ENCODE measurements at regions not wholly inside any gene's neighbourhood (a gene's known extent, or its start where the extent isn't known, plus 50 kb on each side); places are given as distances from the start of the nearest gene placed in this dataset.

DNA sequence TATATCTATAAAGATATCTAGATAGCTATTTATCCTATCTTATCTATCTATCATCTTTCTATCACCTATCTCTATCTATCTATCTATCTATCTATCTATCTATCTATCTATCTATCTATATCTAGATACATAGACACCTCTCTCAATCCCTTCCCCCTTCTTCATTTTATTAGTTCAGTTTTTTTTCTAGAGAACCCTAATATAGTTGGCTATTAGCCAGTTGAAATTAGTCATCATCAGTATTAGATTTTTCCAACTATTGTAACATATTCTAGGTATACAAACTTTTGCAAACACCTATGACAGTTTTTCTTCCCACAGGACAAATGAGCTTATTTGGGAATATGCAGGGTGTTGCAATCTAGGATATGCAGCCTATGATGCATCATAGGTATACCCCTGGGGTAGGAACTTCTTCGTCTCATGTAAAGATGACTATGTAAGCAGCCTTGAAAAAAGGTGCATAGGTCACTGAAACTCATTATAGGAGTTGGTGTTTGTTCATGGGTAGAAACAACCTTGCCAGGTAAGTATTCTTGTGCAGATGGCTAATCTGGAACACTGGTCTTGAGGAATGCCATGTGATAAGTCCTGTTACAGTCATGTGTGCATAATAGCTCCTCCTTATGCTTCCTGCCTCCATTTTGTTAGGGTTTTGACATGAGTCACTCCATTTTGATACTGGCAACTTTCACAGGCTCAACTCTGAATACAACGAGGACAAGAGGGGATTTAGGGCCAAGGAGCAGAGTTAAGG, 160.7 kb upstream of the ZSWIM2 start:
- Mint-ChIP-seq H3K4me1 (no peaks in the 10 kb centered on the region), H3K27me3 (no peaks in the 10 kb centered on the region), H3K4me3 (no peak overlapping the region), H3K27ac (no peak overlapping the region), H3K36me3 (ENCODE audit: low read depth) (no peaks in the 10 kb centered on the region), H3K9me3 (no peaks in the 10 kb centered on the region)
- DNase-seq, result no peak
- ChIA-PET POLR2A (no interaction called here), CTCF (no interaction called here)

DNA sequence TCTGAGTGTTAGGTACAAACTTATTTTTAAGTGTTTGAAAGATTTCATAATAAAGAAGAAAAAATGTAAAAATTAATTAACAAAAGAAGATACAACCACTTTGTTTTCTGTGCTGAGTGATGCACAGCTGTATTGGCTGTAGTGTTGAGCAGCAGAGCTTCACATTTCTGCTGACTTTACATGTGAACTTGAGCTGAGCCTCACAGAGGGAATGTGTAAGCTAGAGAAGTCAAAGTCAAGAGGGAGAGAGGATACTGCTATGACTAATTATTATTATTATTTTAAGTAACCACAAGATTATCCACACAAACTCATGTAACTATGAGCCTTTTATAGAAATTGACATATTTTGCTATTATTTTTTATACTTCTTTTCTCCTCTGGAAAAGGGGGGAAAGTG, 159.1 kb upstream of the ZSWIM2 start:
- Mint-ChIP-seq H3K4me3 (no peak overlapping the region), H3K4me1 (no peaks in the 10 kb centered on the region), H3K36me3 (ENCODE audit: low read depth) (no peaks in the 10 kb centered on the region), H3K9me3 (no peaks in the 10 kb centered on the region), H3K27ac (no peak overlapping the region), H3K27me3 (no peaks in the 10 kb centered on the region)
- ChIA-PET CTCF (no interaction called here), POLR2A (no interaction called here)
- no peak for DNase-seq

DNA sequence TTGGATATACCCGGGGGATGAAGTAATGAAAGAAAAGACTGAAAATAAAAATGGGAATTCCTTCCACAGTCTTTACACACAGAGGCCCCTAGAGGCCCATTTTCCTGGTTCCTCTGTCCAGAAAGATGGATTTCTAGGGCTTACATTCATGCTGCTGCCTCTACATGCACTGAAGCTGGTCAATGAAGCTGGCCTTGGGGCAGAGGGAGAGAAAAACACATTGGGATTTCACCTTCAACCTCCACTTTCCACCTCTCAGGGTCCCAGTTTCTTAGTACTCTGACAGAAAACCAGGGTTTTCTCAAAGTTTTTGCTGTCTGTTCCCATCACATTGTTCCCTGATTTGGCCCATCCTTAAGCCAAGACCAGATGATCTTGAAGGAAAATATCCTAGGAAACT, 154.6 kb upstream of the ZSWIM2 start:
- Mint-ChIP-seq H3K9me3 (peaks cover 2% of the 10 kb centered on the region), H3K4me3 (peak overlapping the region; percentile 53), H3K4me1 (no peaks in the 10 kb centered on the region), H3K27me3 (no peaks in the 10 kb centered on the region), H3K27ac (no peak overlapping the region), H3K36me3 (ENCODE audit: low read depth) (no peaks in the 10 kb centered on the region)
- CTCF ChIA-PET, result no interaction called here
- no peak for DNase-seq
- POLR2A ChIA-PET, result no interaction called here

DNA sequence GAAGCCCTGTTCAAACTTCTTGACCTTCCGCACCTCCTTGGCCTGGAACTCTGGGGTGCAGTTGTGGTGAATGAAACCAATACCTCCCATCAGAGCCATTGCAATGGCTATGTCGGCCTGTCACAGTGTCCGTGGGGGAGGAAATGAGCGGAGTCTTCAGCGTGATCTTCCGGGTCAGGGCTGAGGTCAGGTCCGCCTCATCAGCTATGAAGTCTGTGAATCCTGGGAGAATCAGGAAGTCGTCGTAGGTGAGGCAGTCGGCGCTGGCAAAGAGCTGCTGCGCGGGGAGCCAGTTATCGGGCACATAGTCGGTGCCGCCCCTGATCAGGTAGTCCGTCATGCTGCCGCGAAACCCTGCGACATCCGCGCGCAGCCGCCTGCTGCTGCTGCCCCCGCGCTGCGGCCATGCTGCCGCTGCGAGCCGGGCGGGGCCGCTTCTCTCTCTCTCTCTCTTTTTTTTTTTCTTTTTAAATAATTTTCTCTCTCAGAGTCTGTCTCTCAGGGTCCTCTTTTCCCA, 154.1 kb upstream of the ZSWIM2 start:
- peak overlapping the region; percentile 53 for H3K4me3 Mint-ChIP-seq
- DNase-seq, result no peak
- H3K27ac Mint-ChIP-seq, result peak overlapping the region; percentile 46
- CTCF ChIA-PET, result no interaction called here
- peaks cover 2% of the 10 kb centered on the region for H3K9me3 Mint-ChIP-seq
- H3K4me1 Mint-ChIP-seq, result no peaks in the 10 kb centered on the region
- POLR2A ChIA-PET, result no interaction called here
- H3K27me3 Mint-ChIP-seq, result no peaks in the 10 kb centered on the region
- no peaks in the 10 kb centered on the region for H3K36me3 Mint-ChIP-seq (ENCODE audit: low read depth)

DNA sequence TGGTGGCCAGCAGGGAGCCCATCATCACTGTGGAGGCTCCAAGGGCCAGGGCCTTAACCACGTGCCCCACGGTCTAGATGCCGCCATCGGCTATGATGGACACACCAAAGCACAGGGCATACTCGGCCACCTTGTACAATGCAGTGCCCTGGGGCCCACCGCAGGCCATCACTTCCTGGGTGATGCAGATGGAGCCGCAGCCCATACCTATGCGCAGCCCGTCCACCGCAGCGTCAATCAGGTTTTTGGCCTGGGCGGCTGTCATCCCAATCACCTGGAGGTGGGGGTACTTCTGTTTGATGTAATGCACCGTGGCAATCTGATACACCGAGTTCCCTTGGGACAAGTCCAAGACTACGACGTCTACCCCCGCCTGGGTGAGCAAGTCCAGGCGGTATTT, 153.3 kb upstream of the ZSWIM2 start:
- POLR2A ChIA-PET, result no interaction called here
- Mint-ChIP-seq H3K27me3 (no peaks in the 10 kb centered on the region), H3K27ac (no peak overlapping the region), H3K4me3 (no peak overlapping the region), H3K9me3 (peaks cover 2% of the 10 kb centered on the region), H3K4me1 (no peaks in the 10 kb centered on the region), H3K36me3 (ENCODE audit: low read depth) (no peaks in the 10 kb centered on the region)
- no peak for DNase-seq
- CTCF ChIA-PET, result no interaction called here

DNA sequence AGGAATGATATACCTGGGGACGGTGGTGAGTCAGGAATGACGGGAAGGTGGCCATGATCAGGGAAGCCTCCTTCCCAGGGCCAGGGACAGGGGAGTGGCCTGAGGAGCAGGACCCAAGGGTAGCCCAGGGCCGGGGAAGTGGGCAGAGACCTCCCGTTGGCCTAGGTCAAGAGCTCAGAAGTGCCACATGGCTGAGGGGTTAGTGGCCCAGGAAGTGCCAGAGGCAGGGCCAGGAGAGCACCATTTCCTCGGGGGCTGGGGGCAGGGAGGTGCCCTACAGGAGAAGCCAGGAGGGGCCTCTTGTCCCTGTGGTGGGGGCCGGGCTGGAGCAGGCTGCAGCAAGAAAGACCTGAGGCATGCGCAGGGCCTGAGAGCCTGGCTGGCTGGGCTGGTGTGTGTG, 152.3 kb upstream of the ZSWIM2 start:
- no peak overlapping the region for H3K27ac Mint-ChIP-seq
- no peaks in the 10 kb centered on the region for H3K27me3 Mint-ChIP-seq
- no peaks in the 10 kb centered on the region for H3K4me1 Mint-ChIP-seq
- no peak for DNase-seq
- ChIA-PET POLR2A (no interaction called here), CTCF (no interaction called here)
- H3K9me3 Mint-ChIP-seq, result peaks cover 2% of the 10 kb centered on the region
- H3K4me3 Mint-ChIP-seq, result no peak overlapping the region
- H3K36me3 Mint-ChIP-seq (ENCODE audit: low read depth), result no peaks in the 10 kb centered on the region

DNA sequence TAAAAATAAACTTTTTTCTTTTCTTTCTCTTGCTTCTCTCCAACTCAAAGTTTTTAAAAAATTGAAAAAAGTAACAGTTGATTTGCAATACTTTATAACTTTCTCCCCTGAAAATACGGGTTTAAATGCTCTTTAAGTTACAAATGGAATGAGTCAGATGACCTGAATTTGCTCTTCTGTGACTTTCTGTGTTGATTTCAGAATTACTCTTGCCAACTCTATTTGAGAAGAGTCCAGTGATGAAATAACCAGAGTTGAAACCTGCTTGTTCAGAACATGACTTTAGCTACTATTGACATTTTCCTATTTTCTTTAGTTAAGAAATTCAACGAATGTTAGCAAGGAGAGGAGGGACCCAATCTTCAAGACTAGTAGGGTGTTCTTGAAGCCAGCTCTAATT, 146.1 kb upstream of the ZSWIM2 start:
- Mint-ChIP-seq H3K27ac (no peak overlapping the region), H3K9me3 (no peaks in the 10 kb centered on the region), H3K27me3 (peaks cover 3% of the 10 kb centered on the region), H3K4me3 (no peak overlapping the region), H3K4me1 (no peaks in the 10 kb centered on the region), H3K36me3 (ENCODE audit: low read depth) (no peaks in the 10 kb centered on the region)
- no peak for DNase-seq
- CTCF ChIA-PET, result no interaction called here
- POLR2A ChIA-PET, result no interaction called here

DNA sequence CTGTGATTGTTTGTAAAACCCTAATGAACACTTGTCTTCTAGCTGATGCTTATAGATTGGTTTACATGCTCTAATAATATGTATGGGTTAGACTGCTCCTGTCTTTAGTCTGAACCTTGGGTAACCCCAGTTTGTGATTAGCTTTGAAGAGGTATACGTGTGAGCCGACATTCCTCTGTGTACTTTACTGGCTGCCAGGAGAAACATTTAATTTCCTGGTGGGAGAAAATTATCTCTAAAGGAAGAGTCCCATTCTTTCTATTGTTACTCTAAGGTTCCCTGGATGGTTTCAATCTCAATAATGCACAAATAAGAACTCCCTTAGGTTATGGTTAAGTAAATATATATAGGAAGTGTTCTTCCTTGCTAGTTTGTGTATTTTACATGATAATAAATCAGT, 143.6 kb upstream of the ZSWIM2 start:
- ChIA-PET POLR2A (no interaction called here), CTCF (no interaction called here)

DNA sequence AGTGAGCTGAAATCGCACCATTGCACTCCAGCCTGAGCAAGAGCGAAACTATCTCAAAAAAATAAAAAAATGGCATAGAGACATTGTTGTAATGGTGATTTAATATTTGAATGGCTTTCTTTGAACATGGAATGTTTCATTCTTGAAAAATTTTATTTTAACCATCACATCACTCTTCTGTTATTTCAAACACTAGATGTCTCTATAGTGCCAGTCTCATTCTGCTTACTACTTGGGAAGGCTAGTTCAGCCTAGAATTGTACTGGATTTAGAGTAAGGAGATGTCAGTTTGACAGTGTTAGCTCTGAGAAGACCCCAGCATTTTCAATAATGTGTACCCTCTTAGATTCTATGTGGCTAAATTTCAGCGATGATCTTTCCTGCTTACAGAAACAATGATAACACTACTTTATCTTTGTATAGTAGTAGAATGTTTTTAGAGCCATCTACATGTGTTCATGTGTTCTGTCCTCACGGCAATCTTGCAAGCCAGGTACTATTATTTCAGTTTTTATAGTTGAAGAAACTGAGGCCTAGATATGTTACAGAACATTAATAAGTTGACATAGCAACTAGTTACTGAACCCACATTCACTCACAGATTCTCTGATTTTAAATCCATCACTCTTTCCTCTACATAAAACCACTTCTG, 142.9 kb upstream of the ZSWIM2 start:
- no peaks in the 10 kb centered on the region for H3K36me3 Mint-ChIP-seq (ENCODE audit: low read depth)
- ChIA-PET POLR2A (no interaction called here), CTCF (no interaction called here)
- no peak overlapping the region for H3K27ac Mint-ChIP-seq
- H3K4me3 Mint-ChIP-seq, result no peak overlapping the region
- peaks cover 3% of the 10 kb centered on the region for H3K27me3 Mint-ChIP-seq
- H3K4me1 Mint-ChIP-seq, result no peaks in the 10 kb centered on the region
- no peak for DNase-seq
- peaks cover 5% of the 10 kb centered on the region for H3K9me3 Mint-ChIP-seq

More for the DNA sequence above, 143.6 kb upstream of the ZSWIM2 start:
- no peak overlapping the region for H3K4me3 Mint-ChIP-seq
- DNase-seq, result no peak
- no peak overlapping the region for H3K27ac Mint-ChIP-seq
- H3K27me3 Mint-ChIP-seq, result peaks cover 3% of the 10 kb centered on the region
- peaks cover 5% of the 10 kb centered on the region for H3K9me3 Mint-ChIP-seq
- H3K36me3 Mint-ChIP-seq (ENCODE audit: low read depth), result no peaks in the 10 kb centered on the region
- H3K4me1 Mint-ChIP-seq, result no peaks in the 10 kb centered on the region

DNA sequence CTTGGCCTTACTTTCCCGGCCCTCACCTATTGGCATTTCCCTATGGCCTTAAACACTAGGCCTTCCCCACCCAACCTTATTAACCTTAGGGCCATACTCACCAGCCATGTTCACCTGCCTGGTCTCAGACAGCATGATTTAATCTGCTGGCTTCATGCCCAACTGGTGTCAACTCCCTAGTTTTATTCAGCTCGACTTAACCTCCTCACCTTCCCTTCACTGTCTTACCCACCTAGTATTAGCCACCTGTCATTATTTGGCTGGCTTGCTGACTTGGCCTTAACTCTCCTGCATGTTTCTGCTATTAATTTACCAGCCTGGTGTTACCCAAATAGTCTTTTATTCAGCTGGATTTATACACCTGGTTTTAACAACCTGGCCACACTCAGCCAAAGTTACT, 136.0 kb upstream of the ZSWIM2 start:
- H3K4me1 Mint-ChIP-seq, result no peaks in the 10 kb centered on the region
- H3K9me3 Mint-ChIP-seq, result peaks cover 14% of the 10 kb centered on the region
- no peak overlapping the region for H3K4me3 Mint-ChIP-seq
- H3K27ac Mint-ChIP-seq, result no peak overlapping the region
- ChIA-PET POLR2A (no interaction called here), CTCF (no interaction called here)
- no peaks in the 10 kb centered on the region for H3K36me3 Mint-ChIP-seq (ENCODE audit: low read depth)
- no peaks in the 10 kb centered on the region for H3K27me3 Mint-ChIP-seq
- no peak for DNase-seq

DNA sequence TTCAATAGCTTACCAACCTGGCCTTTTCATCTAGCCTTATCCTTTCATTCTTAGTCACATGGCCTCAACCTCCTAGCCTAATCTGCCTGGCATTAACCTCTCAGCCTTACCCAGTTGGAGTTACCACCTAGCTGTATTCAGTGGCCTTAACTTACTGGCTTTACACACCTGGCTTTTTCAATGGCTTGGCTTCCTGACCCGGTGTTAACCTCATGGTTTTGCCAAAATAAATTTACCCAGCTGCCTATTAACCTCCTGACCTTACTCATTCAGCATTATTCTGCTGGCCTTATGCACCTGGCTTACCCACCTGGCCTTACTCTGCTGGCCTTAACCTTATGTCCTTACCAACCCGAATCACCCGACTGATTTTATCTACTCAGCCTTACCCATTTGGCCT, 135.5 kb upstream of the ZSWIM2 start:
- H3K36me3 Mint-ChIP-seq (ENCODE audit: low read depth), result no peaks in the 10 kb centered on the region
- no peaks in the 10 kb centered on the region for H3K4me1 Mint-ChIP-seq
- POLR2A ChIA-PET, result no interaction called here

DNA sequence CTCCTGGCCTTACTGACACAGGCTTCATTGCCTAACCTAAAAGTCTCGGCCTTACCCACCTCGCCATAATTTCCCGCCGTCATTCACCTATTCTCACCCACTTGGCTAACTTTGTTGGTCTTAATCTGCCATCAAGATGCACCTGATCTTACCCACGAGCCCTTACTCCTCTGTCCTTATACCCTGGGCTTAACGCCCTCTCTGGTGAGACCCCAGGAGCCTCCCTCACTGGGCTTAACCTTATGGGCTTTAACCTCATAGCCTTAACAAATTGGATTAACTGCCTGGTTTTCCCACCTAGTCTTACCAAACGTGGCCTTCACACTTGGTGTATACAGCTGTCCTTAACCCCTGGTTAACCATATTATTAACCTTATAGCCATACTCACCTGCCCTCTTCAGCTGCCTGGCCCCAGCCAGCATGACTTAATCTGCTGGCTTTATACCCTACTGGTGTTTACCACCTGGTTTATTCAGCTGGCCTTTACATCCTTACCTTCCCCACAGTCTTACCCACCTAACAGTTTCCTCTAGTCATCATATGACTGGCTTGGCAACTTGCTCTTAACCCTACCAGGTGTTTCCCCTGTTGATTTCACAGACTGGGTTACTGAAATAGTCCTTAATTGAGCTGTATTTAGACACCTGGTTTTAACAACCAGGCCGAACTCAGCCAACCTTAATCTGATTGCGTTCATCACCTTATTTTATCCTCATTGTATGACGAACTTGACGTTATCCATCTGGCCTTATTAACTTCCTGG, 132.0 kb upstream of the ZSWIM2 start:
- Mint-ChIP-seq H3K4me3 (no peak overlapping the region), H3K27me3 (no peaks in the 10 kb centered on the region), H3K4me1 (no peaks in the 10 kb centered on the region), H3K9me3 (peaks cover 4% of the 10 kb centered on the region), H3K27ac (no peak overlapping the region), H3K36me3 (ENCODE audit: low read depth) (no peaks in the 10 kb centered on the region)
- ChIA-PET POLR2A (no interaction called here), CTCF (no interaction called here)
- DNase-seq, result no peak

More for the DNA sequence above, 135.5 kb upstream of the ZSWIM2 start:
- Mint-ChIP-seq H3K27ac (no peak overlapping the region), H3K4me3 (no peak overlapping the region), H3K27me3 (no peaks in the 10 kb centered on the region), H3K9me3 (peaks cover 13% of the 10 kb centered on the region)
- DNase-seq, result no peak
- CTCF ChIA-PET, result no interaction called here

DNA sequence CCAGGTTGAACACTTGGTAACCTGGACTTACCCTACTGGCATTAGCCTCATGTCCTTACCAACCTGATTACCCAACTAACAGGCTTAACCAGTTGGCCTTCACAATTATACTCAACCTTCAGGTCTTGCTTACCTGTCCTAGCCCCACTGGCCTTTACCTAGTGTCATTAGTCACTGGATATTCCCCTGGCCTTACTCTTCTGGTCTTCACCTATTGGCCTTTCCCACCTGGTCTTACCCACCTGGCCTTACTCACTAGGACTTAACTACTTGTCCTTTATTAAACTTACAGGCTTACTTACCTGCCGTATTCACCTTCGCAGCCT, 131.1 kb upstream of the ZSWIM2 start:
- Mint-ChIP-seq H3K27ac (no peak overlapping the region), H3K9me3 (peaks cover 1% of the 10 kb centered on the region), H3K4me3 (no peak overlapping the region), H3K27me3 (no peaks in the 10 kb centered on the region), H3K36me3 (ENCODE audit: low read depth) (no peaks in the 10 kb centered on the region), H3K4me1 (no peaks in the 10 kb centered on the region)
- ChIA-PET POLR2A (no interaction called here), CTCF (no interaction called here)
- DNase-seq, result no peak

Data from activated CD4-positive, alpha-beta T cell treated with anti-CD3 and anti-CD28 coated beads, Interleukin-2, amount 10 ng/mL, durations not matched to agents 7 days and 5 days (primary cell).